LNCaP clone FGC (cell line): ENCODE measurements at regions not wholly inside any gene's neighbourhood (a gene's known extent, or its start where the extent isn't known, plus 50 kb on each side); places are given as distances from the start of the nearest gene placed in this dataset.

Source experiments
- DNase-seq: peaks from one replicate; pipeline ENCODE4 v3.0.0-alpha.2; 2011; ENCODE audit warnings: low read depth
- H3K4me3 ChIP-seq: 2 replicates; pipeline ENCODE4 v1.5.1; 2011; ENCODE audit warnings: mild to moderate bottlenecking, low read depth, low read length, control low read depth
- TF ChIP-seq, protein P1 (sequence below): IDR thresholded peaks from 2 replicates; pipeline ENCODE4 v1.5.1; 2012; ENCODE audit warnings: mild to moderate bottlenecking; ENCODE audit not compliant: control insufficient read depth, insufficient read depth; ENCODE audit errors: extremely low read depth

- TF ChIP-seq, protein P1, sequence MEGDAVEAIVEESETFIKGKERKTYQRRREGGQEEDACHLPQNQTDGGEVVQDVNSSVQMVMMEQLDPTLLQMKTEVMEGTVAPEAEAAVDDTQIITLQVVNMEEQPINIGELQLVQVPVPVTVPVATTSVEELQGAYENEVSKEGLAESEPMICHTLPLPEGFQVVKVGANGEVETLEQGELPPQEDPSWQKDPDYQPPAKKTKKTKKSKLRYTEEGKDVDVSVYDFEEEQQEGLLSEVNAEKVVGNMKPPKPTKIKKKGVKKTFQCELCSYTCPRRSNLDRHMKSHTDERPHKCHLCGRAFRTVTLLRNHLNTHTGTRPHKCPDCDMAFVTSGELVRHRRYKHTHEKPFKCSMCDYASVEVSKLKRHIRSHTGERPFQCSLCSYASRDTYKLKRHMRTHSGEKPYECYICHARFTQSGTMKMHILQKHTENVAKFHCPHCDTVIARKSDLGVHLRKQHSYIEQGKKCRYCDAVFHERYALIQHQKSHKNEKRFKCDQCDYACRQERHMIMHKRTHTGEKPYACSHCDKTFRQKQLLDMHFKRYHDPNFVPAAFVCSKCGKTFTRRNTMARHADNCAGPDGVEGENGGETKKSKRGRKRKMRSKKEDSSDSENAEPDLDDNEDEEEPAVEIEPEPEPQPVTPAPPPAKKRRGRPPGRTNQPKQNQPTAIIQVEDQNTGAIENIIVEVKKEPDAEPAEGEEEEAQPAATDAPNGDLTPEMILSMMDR = no peak
- no peak overlapping the region for H3K4me3 ChIP-seq
These were observed 291.3 kb downstream of the ALDH8A1 start for GRCh38 chr6:134658596-134658995.

DNA sequence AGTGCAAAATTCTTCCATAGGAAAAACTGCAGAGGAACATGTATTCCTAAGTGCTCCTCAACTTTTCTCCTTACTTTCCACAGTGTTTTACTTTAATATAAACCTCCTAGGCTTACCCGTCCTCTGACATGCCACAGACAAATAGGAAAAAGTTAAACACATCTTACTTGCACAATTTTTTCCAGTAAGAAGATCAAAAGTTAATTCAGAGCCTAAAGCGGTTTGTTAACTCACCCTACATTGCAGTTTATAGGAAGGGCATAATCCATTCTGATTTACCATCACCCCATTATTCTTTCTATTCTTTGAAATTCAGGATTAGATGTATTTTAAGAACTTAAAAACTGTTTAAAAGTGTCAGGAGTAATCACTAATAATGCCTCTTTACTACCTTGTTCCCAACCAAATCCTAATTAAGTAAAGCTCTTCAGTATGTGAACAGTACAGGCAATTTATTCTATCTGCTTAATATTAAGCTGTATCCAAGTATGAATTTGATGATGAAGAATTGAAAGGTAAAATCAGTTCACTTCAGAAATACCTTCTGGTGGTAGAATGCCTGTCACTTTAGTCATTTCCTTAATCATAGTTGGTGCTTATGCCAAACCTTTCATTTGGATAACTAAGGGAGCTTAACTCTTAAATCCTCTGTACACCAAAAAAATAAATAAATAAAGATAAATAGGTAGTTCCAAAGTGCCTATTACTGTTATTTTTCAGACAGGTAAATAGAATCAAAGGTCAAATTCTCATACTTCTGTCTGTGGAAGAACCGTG, 292.0 kb downstream of the ALDH8A1 start:
- no peak overlapping the region for H3K4me3 ChIP-seq
- TF ChIP-seq, protein P1 = no peak
- DNase-seq = no peak

More at GRCh38 chr6:134658596-134658995, 291.3 kb downstream of the ALDH8A1 start:
- no peak for DNase-seq

- DNase-seq = no peak
- TF ChIP-seq, protein P1 = no peak
- no peak overlapping the region for H3K4me3 ChIP-seq
These were observed 292.6 kb downstream of the ALDH8A1 start for GRCh38 chr6:134657343-134657742.

GRCh38 chr6:134654751-134655150, 295.1 kb downstream of the ALDH8A1 start:
- DNase-seq = no peak
- TF ChIP-seq, protein P1 = no peak
- no peak overlapping the region for H3K4me3 ChIP-seq

GRCh38 chr6:134651519-134651918, 298.4 kb downstream of the ALDH8A1 start:
- H3K4me3 ChIP-seq = no peak overlapping the region
- TF ChIP-seq, protein P1 = no peak
- no peak for DNase-seq

DNA sequence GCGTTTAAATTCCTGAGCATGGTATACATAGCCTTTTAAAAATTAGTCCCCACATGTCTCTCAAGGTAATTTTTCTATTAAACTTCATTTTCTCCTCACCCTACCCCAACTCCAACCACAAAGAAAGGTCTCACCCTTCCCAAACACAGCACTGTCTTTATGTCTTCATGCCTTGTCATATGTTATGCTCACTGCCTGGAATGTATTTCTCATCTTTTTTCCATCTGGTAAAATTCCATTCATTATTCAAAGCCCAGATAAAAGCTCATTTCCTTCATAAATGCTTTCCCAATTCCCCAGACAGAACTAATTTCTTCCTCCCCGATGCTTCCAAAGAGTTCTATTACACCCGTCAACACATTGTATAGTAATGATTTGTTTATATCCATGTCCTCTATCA, 302.0 kb downstream of the ALDH8A1 start:
- no peak for DNase-seq

GRCh38 chr6:134642819-134643218, 307.1 kb downstream of the ALDH8A1 start:
- no peak overlapping the region for H3K4me3 ChIP-seq
- TF ChIP-seq, protein P1 = no peak
- no peak for DNase-seq

More for the DNA sequence above, 302.0 kb downstream of the ALDH8A1 start:
- TF ChIP-seq, protein P1 = no peak
- H3K4me3 ChIP-seq = no peak overlapping the region
